HK-2 (cell line): ENCODE measurements at regions not wholly inside any gene's neighbourhood (a gene's known extent, or its start where the extent isn't known, plus 50 kb on each side); places are given as distances from the start of the nearest gene placed in this dataset.
"Not testable (repeated sequence)": the region's sequence is repeated elsewhere in the genome, so short reads cannot be mapped to it uniquely, and the experiment has no call there.

Experiments
- DNase-seq: peaks from one replicate; pipeline ENCODE4 v3.0.0-alpha.2; 2018; ENCODE audit not compliant: unreplicated experiment

- no peak for DNase-seq
Observed at GRCh38 chr1:95518310-95518709, 284.3 kb downstream of the RWDD3 start.

GRCh38 chr1:95520390-95520789 lies 286.4 kb downstream of the RWDD3 start:
- no peak for DNase-seq

GRCh38 chr1:95532335-95532734 lies 298.3 kb downstream of the RWDD3 start:
- no peak for DNase-seq

GRCh38 chr1:95534985-95535384 lies 301.0 kb downstream of the RWDD3 start:
- DNase-seq: no peak

- no peak for DNase-seq
Observed at GRCh38 chr1:95535614-95536013, 301.6 kb downstream of the RWDD3 start.

- no peak for DNase-seq
Observed at GRCh38 chr1:95536501-95536900, 302.5 kb downstream of the RWDD3 start.

- no peak for DNase-seq
Observed at GRCh38 chr1:95537176-95537575, 303.2 kb downstream of the RWDD3 start.

GRCh38 chr1:95538242-95538641 lies 304.2 kb downstream of the RWDD3 start:
- DNase-seq: not testable (repeated sequence)

GRCh38 chr1:95542936-95543335 lies 308.9 kb downstream of the RWDD3 start:
- DNase-seq: no peak

- DNase-seq: no peak
Observed at GRCh38 chr1:95547005-95547404, 313.0 kb downstream of the RWDD3 start.

GRCh38 chr1:95548211-95548610 lies 314.2 kb downstream of the RWDD3 start:
- DNase-seq: no peak

- DNase-seq: no peak
Observed at GRCh38 chr1:95551201-95551600, 317.2 kb downstream of the RWDD3 start.

GRCh38 chr1:95553595-95553994 lies 319.6 kb downstream of the RWDD3 start:
- no peak for DNase-seq

GRCh38 chr1:95554408-95554807 lies 320.4 kb downstream of the RWDD3 start:
- DNase-seq: no peak

GRCh38 chr1:95558791-95559190 lies 324.8 kb downstream of the RWDD3 start:
- no peak for DNase-seq

- no peak for DNase-seq
Observed at GRCh38 chr1:95561346-95561745, 327.3 kb downstream of the RWDD3 start.

- DNase-seq: no peak
Observed at GRCh38 chr1:95562230-95562629, 328.2 kb downstream of the RWDD3 start.

- DNase-seq: no peak
Observed at GRCh38 chr1:95572002-95572401, 338.0 kb downstream of the RWDD3 start.

GRCh38 chr1:95572962-95573361 lies 339.0 kb downstream of the RWDD3 start:
- DNase-seq: no peak

- no peak for DNase-seq
Observed at GRCh38 chr1:95575291-95575690, 341.3 kb downstream of the RWDD3 start.

- no peak for DNase-seq
Observed at GRCh38 chr1:95578462-95578861, 344.5 kb downstream of the RWDD3 start.

- DNase-seq: no peak
Observed at GRCh38 chr1:95582191-95582590, 348.2 kb downstream of the RWDD3 start.

- no peak for DNase-seq
Observed at GRCh38 chr1:95582746-95583145, 348.7 kb downstream of the RWDD3 start.

- no peak for DNase-seq
Observed at GRCh38 chr1:95583661-95584210, 349.7 kb downstream of the RWDD3 start.

- no peak for DNase-seq
Observed at GRCh38 chr1:95584315-95584714, 350.3 kb downstream of the RWDD3 start.
